ENCODE measurements at regions not wholly inside any gene's neighbourhood (a gene's known extent, or its start where the extent isn't known, plus 50 kb on each side); places are given as distances from the start of the nearest gene placed in this dataset.

- TF ChIP-seq SUZ12 (IDR thresholded peaks at IDR 0.05; ENCODE audit: extremely low read depth, insufficient read depth, insufficient read length) (no peak), YY1 (IDR thresholded peaks at IDR 0.05; ENCODE audit: insufficient read depth, insufficient read length) (no peak), ZNF274 (IDR thresholded peaks at IDR 0.05; ENCODE audit: low read depth, low read length) (no peak)
These were observed 329.7 kb upstream of the RGS6 start for GRCh38 chr14:71602524-71602923.
